Stimulated activated CD8-positive, alpha-beta memory T cell treated with anti-CD3 and anti-CD28 coated beads, Interleukin-12 subunit alpha, Interleukin-12 subunit beta, amount 100 ng/mL, for 4 hours (primary cell): ENCODE measurements at regions not wholly inside any gene's neighbourhood (a gene's known extent, or its start where the extent isn't known, plus 50 kb on each side); places are given as distances from the start of the nearest gene placed in this dataset.
"Not testable (repeated sequence)": the region's sequence is repeated elsewhere in the genome, so short reads cannot be mapped to it uniquely, and the experiment has no call there.

Source experiments
- DNase-seq: peaks from one replicate; pipeline ENCODE4 v3.0.0-alpha.2; 2020; ENCODE audit warnings: low read depth

GRCh38 chr3:110615454-110615853, 456.2 kb upstream of the NECTIN3 start:
- DNase-seq = no peak

- no peak for DNase-seq
Observed at GRCh38 chr3:110618512-110619226, 452.9 kb upstream of the NECTIN3 start.

GRCh38 chr3:110620118-110620517, 451.5 kb upstream of the NECTIN3 start:
- DNase-seq = no peak

DNA sequence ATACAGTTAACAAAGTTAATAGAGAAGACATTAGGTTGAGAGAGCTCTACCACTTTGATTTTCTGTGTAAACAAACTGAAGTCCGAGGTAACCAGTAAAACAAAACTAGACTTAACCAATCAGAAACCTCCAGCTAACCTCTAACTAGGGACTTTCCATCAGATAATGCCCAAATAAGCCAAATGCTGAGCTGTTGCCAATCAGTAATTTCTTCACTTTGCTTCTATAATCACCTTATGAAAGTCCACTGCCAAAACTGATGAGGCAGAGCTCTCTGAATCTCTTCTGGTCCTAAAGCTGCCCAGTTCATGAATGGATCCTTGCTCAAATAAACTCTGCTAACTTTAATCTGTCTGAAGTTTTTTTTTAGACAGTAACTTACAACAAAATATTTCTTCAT, 448.0 kb upstream of the NECTIN3 start:
- DNase-seq = no peak

DNA sequence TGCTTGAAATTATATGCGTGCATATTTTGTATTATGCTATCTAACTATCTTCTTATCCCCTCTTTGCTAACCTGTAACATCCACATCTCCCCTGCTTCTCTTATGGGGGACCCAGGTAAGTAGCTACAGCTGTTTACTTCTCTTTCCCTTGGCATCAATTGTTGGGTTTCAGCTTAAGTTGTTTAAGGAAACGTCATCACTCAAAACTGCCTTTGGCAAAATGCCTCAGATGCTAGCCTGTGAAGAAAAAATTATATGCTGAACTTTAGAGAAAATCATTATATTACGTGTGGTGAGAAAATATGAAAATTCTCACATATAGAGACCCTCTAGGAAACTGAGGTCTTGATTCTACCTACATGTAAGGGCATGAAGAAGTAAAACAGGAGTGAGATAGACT, 447.0 kb upstream of the NECTIN3 start:
- DNase-seq = no peak

GRCh38 chr3:110625201-110625747, 446.3 kb upstream of the NECTIN3 start:
- DNase-seq = no peak

GRCh38 chr3:110626652-110627111, 444.9 kb upstream of the NECTIN3 start:
- DNase-seq = not testable (repeated sequence)

DNA sequence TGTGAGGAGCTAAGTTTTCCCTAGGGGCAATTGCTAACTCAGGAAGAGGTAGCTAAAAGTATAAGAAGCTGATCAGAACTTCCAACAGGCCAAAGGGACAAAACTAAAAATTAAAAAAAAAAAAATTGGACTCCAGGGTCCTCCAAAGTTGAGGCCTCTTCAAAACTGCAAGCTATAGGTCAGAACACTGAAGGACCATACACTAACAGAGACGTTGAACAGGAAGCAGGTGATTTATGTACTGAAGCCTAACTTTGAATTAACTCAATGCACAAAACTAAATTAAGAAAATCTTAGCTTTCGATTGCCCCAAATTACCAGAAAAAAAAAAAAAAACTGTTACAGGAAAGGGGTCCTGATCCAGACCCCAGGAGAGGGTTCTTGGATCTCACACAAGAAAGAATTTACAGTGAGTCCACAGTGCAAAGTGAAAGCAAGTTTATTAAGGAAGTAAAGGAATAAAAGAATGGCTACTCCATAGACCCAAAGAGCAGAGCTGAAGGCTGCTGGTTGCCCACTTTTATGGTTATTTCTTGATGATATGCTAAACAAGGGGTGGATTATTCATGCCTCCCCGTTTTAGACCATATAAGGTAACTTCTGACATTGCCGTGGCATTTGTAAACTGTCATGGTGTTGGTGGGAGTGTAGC, 442.8 kb upstream of the NECTIN3 start:
- no peak for DNase-seq

DNA sequence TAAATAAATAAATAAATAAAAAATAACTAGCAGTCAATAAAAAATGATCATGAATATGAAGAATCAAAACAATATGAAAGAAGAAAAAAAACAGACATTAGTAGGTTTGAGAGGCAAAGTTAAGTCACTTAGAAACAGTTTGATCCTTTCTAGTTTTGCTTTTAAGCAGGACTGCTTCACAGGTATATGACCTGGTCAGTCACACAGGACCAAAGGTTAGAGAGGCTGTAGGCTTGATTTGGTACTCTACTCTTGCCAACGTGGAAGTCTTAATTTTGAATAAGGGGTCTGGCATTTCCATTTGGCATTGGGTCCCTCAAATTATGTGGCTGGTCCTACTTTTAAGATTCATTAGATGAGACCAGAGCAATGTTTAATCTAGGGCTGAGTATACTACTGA, 441.7 kb upstream of the NECTIN3 start:
- no peak for DNase-seq

GRCh38 chr3:110644203-110644602, 427.4 kb upstream of the NECTIN3 start:
- DNase-seq = no peak

- no peak for DNase-seq
Observed at GRCh38 chr3:110646055-110646454, 425.6 kb upstream of the NECTIN3 start.

- DNase-seq = no peak
Observed at GRCh38 chr3:110646496-110646895, 425.1 kb upstream of the NECTIN3 start.

DNA sequence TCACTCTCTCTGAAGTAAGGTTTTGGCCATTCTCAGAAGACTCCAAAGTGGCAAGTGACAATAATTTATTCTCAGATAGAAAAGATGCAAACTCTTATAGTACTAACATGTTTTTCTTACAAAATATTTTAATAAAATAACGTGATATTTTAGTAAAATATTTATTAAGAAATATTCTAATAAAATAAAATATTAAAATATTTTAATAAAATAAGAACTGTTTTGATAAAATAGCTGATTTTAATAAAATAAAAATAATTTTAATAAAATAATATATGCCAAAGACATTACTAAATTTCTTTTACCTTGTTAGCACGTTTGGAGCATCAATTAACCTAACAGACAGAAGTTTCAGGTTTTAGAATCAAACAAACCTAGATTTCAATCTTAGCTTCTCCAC, 424.0 kb upstream of the NECTIN3 start:
- DNase-seq = no peak

DNA sequence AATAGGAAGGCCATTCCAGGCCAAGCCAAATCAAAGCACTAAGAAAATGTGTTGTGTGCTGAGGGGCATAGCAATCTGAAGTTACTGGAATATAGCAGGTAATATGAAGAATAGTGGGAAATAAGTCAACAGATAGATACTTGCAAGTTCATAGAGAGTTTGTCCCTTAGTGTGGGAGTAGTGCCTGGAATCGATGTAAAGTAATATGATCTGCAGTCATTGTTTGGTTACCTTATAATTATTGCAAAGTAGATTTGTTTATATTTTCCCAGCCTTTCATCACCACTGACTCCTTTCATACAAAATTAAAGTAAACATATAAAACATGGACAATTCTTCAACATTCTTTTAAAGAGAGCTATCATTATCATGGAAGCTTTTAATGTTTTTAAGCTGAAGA, 420.9 kb upstream of the NECTIN3 start:
- no peak for DNase-seq

- DNase-seq = no peak
Observed at GRCh38 chr3:110654843-110655502, 416.6 kb upstream of the NECTIN3 start.

DNA sequence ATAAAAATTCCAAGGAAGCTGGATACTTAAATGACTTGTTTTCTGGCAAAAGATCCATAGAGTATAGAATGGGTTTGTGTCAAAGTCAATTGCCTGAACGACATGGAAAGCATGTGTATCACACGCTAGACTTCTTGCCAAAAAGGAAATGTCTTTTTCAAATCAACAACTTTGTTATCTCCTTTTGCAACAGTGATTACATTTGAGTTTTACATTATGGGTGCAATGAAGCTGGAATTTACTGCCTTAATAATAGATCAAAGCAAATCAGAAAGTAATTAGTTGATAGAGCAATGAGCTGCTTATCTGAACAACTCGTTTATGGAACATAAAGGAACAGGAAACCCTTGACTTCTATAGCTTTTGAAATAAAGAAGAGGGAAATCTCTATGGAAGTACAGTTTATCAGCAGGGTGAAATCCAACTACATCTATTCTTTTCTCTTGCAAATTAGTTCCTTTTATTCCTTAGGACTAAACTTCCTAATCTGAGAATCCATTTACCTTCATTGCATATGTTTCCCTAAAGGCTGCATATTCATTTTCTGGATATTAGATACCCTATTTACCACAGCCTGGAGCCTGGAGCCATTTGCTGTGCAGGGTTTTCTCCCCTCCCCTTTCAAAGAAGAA, 415.1 kb upstream of the NECTIN3 start:
- DNase-seq = no peak

- DNase-seq = no peak
Observed at GRCh38 chr3:110664148-110664547, 407.5 kb upstream of the NECTIN3 start.

DNA sequence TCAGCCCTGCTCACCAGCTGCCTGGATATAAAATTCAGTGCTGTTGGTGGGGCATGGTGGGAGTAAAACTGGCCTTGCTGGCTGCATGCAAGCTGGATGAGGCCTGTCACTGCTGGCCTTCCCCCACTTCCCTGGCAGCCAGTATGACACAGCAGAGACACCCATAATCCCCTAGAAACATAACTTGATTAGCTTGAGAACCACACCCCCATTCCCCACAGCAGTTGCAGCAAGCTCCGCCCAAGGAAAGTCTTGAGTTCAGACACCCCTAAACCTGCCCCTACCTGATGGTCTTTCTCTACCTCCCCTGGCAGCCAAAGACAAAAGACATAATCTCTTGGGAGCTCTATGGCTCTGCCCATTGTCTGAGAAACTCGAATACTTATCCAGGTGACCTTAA, 405.1 kb upstream of the NECTIN3 start:
- no peak for DNase-seq

DNA sequence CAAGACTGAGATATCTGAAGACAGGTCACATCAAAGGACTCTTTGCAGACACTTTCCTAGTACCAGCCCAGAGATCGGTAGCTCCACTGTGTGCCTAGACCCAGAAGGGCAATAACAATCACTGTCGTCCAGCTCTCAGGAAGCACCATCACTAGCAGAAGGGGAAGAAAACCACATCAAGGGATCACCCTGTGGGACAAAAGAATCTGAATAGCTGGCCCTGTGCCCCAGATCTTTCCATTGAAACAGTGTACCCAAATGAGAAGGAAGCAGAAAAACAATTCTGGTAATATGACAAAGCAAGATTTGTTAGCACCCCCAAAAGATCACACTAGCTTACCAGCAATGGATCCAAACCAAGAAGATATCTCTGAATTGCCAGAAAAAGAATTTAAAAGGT, 404.4 kb upstream of the NECTIN3 start:
- no peak for DNase-seq

DNA sequence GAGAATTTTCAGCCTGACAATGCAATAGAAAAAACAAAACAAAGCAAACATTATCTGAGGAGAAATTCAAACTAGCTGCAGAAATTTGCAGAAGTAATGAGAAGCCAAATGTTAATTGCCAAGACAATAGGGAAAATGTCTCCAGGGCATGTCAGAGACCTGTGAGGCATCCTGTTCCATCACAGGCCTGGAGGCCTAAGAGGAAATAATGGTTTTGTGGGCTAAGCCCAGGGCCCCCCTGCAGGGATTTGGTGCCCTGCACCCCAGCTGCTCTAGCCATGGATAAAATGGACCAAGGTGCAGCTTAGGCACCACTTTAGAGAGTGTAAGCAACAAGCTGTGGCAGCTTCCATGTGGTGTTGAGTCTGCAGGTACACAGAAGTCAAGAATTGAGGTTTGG, 401.2 kb upstream of the NECTIN3 start:
- DNase-seq = no peak

DNA sequence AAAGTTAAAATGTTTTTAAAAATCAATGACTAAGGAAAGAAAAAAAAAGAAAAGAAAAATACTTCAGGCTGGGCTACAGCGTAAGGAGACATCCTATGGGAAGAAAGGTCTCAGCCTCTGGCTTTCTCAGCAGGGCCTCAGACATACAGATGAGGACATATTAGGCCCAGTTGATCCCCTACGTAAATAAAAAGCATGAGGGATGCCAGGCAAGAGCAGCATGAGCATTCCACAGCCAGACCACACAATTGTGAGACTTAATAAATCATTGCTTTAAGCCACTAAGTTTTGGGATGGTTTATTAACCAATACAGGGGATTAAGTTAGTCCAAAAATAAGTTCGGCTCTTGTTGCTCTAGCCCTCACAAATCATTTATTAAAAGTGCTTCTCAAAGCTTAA, 394.1 kb upstream of the NECTIN3 start:
- no peak for DNase-seq

DNA sequence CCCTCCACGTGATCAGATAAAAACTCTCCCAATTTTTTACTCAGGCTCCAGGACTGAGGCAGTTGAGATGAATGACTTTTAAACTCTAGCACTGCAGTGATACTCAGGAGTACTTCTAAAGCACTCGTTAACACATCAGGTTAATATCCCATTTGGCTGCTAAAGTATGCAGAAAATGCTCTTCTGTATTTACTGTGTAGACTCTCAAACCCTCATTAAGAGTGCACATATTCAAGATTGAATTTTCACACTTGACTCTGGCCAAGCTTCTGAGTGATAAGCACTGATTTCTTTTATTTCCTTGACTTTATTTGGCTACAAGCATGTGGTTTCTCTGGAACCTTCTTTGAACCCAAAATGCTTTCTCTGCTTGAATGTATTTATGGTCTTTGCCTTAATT, 392.3 kb upstream of the NECTIN3 start:
- no peak for DNase-seq

GRCh38 chr3:110680450-110680849, 391.2 kb upstream of the NECTIN3 start:
- no peak for DNase-seq
